ENCODE measurements at regions not wholly inside any gene's neighbourhood (a gene's known extent, or its start where the extent isn't known, plus 50 kb on each side); places are given as distances from the start of the nearest gene placed in this dataset.

DNA sequence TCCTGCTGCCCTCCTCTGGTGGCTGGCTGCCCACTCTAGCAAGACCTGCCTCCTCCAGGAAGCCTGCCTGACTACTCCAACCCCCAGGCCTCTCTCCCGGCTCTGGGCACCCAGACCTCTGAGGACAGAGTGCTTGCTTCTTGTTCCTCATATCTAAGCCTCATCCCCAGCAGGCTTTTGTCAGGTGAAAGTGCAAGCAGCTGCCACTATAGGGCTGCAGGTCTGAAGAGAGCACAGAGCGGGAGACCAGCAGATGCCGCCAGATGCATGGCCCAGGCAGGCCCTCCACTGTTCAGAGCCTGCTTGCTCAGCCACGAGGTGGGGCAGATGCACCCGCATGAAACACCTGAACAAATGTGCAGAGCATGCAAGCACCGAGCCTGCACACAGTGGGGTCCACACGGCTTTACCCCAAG, 73.0 kb downstream of the SERPINA3 start (continued):
- TF ChIP-seq, protein P1, sequence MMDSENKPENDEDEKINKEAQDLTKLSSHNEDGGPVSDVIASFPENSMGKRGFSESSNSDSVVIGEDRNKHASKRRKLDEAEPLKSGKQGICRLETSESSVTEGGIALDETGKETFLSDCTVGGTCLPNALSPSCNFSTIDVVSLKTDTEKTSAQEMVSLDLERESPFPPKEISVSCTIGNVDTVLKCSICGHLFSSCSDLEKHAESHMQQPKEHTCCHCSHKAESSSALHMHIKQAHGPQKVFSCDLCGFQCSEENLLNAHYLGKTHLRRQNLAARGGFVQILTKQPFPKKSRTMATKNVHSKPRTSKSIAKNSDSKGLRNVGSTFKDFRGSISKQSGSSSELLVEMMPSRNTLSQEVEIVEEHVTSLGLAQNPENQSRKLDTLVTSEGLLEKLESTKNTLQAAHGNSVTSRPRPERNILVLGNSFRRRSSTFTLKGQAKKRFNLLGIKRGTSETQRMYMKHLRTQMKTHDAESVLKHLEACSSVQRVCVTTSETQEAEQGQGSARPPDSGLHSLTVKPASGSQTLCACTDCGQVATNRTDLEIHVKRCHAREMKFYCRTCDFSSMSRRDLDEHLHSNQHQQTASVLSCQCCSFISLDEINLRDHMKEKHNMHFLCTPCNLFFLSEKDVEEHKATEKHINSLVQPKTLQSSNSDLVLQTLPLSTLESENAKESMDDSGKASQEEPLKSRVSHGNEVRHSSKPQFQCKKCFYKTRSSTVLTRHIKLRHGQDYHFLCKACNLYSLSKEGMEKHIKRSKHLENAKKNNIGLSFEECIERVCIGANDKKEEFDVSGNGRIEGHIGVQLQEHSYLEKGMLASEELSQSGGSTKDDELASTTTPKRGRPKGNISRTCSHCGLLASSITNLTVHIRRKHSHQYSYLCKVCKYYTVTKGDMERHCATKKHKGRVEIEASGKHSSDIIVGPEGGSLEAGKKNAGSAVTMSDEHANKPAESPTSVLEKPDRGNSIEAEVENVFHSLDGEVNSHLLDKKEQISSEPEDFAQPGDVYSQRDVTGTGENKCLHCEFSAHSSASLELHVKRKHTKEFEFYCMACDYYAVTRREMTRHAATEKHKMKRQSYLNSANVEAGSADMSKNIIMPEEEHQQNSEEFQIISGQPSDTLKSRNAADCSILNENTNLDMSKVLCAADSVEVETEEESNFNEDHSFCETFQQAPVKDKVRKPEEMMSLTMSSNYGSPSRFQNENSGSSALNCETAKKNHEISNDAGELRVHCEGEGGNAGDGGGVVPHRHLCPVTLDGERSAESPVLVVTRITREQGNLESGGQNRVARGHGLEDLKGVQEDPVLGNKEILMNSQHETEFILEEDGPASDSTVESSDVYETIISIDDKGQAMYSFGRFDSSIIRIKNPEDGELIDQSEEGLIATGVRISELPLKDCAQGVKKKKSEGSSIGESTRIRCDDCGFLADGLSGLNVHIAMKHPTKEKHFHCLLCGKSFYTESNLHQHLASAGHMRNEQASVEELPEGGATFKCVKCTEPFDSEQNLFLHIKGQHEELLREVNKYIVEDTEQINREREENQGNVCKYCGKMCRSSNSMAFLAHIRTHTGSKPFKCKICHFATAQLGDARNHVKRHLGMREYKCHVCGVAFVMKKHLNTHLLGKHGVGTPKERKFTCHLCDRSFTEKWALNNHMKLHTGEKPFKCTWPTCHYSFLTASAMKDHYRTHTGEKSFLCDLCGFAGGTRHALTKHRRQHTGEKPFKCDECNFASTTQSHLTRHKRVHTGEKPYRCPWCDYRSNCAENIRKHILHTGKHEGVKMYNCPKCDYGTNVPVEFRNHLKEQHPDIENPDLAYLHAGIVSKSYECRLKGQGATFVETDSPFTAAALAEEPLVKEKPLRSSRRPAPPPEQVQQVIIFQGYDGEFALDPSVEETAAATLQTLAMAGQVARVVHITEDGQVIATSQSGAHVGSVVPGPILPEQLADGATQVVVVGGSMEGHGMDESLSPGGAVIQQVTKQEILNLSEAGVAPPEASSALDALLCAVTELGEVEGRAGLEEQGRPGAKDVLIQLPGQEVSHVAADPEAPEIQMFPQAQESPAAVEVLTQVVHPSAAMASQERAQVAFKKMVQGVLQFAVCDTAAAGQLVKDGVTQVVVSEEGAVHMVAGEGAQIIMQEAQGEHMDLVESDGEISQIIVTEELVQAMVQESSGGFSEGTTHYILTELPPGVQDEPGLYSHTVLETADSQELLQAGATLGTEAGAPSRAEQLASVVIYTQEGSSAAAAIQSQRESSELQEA (IDR thresholded peaks at IDR 0.05; ENCODE audit: low read depth): no peak
- TF ChIP-seq TAF9B (IDR thresholded peaks at IDR 0.05; ENCODE audit: partially characterized antibody): no peak

DNA sequence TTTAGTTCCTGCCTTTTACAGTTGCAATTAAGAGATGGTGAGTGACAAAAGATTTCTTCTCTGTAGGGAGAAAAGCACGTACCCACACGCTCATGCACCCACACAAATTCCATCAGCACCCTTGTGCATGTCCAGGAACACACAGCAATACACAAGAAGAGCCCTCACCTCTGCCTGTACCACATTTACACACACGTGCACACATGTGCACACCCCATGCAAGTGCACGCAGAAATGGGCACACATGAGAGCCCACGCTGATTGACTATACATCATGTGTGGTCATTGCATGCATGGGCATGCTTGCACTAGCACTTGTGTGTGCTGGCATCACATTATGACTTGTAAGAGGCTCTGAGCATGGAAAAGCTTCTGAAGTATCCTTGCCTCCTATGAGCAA, 70.5 kb downstream of the SERPINA3 start:
- H4K20me1 ChIP-seq (replicated peaks; ENCODE audit: control insufficient read depth, insufficient read depth, low read length): no peaks in the 10 kb centered on the region
- BruUV-seq (replicated peaks): no TSS peak
- no peak overlapping the region for H3K4me3 ChIP-seq
- no peak overlapping the region for H3K4me2 ChIP-seq (ENCODE audit: insufficient read depth, low read length)
- ATAC-seq: no peak
- 3% methylated on average over 5 of the region's 5 CpGs for WGBS (ENCODE audit: insufficient coverage, low coverage, missing lambda C conversion rate)
- H3K9me1 ChIP-seq (ENCODE audit: control insufficient read depth, insufficient read depth, low read length): no peaks in the 10 kb centered on the region
- intact Hi-C loops (cut with micrococcal nuclease) (no loop called here), in situ Hi-C loops (cut with MboI) (no loop called here)
- H3K9ac ChIP-seq (ENCODE audit: insufficient read depth in 1 of 2, low read depth in 2 of 2, low read length in 2 of 2): no peak overlapping the region
- H3K36me3 ChIP-seq (ENCODE audit: control insufficient read depth, insufficient read depth, low read length): no peaks in the 10 kb centered on the region
- peaks cover 0 to 10% of the 10 kb centered on the region in 2 experiments; a peak in 1 of 5 replicates for H3K27me3 ChIP-seq (ENCODE audit: control insufficient read depth in 2 of 2, insufficient read depth in 2 of 2, low read length in 2 of 2)
- no peaks in the 10 kb centered on the region; a peak in 1 of 5 replicates for H3K4me1 ChIP-seq (replicated peaks in 1 of 2; ENCODE audit: control insufficient read depth in 2 of 2, insufficient read depth in 2 of 2, low read length in 2 of 2)
- FAIRE-seq: no peak
- H3K9me3 ChIP-seq (replicated peaks; ENCODE audit: control insufficient read depth, insufficient read depth, low read depth, low read length): no peaks in the 10 kb centered on the region
- no peak overlapping the region for H3K27ac ChIP-seq (ENCODE audit: extremely low read depth, low read depth, low read length)
- H2AFZ ChIP-seq (ENCODE audit: low read depth, low read length): no peak overlapping the region
- DNase-seq (ENCODE audit: extremely low read depth in 1 of 4, low spot score in 3 of 4): no peak
- CTCF ChIA-PET (ENCODE audit: low intra/inter-chr PET ratio): no interaction called here
- H3K79me2 ChIP-seq (ENCODE audit: control insufficient read depth, insufficient read depth, low read length): no peaks in the 10 kb centered on the region
- POLR2A ChIA-PET: no interaction called here
- TF ChIP-seq, protein P2, sequence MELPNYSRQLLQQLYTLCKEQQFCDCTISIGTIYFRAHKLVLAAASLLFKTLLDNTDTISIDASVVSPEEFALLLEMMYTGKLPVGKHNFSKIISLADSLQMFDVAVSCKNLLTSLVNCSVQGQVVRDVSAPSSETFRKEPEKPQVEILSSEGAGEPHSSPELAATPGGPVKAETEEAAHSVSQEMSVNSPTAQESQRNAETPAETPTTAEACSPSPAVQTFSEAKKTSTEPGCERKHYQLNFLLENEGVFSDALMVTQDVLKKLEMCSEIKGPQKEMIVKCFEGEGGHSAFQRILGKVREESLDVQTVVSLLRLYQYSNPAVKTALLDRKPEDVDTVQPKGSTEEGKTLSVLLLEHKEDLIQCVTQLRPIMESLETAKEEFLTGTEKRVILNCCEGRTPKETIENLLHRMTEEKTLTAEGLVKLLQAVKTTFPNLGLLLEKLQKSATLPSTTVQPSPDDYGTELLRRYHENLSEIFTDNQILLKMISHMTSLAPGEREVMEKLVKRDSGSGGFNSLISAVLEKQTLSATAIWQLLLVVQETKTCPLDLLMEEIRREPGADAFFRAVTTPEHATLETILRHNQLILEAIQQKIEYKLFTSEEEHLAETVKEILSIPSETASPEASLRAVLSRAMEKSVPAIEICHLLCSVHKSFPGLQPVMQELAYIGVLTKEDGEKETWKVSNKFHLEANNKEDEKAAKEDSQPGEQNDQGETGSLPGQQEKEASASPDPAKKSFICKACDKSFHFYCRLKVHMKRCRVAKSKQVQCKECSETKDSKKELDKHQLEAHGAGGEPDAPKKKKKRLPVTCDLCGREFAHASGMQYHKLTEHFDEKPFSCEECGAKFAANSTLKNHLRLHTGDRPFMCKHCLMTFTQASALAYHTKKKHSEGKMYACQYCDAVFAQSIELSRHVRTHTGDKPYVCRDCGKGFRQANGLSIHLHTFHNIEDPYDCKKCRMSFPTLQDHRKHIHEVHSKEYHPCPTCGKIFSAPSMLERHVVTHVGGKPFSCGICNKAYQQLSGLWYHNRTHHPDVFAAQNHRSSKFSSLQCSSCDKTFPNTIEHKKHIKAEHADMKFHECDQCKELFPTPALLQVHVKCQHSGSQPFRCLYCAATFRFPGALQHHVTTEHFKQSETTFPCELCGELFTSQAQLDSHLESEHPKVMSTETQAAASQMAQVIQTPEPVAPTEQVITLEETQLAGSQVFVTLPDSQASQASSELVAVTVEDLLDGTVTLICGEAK (IDR thresholded peaks at IDR 0.05): no peak
- TF ChIP-seq, protein P2 (CRISPR knock-in tag; IDR thresholded peaks at IDR 0.05): no peak
